ENCODE measurements at regions not wholly inside any gene's neighbourhood (a gene's known extent, or its start where the extent isn't known, plus 50 kb on each side); places are given as distances from the start of the nearest gene placed in this dataset.

DNA sequence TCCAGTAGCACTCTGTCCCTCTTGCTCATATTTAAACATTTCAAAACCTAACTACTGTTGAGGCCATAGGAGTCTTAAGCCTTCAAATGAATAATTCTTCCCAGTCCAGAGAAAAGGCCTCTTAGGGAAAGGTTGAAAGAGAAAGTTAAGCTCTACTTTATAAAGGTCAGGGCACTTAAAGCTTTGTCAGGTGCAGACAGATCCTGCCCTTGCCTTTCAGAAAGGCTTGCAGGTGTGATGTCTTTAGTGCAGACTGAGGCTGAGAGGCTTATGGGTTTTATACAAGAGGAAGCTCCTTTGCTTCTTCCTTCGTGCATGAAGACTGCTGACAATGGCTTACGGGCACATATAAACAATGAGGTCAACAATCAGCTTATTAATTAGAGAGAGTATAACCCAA is 105.0 kb upstream of the LINC00305 start:
- no peaks in the 10 kb centered on the region for H3K9me3 ChIP-seq (replicated peaks; ENCODE audit: control insufficient read depth, low read depth, low read length)
- H3K27me3 ChIP-seq (ENCODE audit: control insufficient read depth, insufficient read depth, low read length) = no peaks in the 10 kb centered on the region
- H3K27ac ChIP-seq (ENCODE audit: low read length) = no peak overlapping the region
- no peak overlapping the region for H3K4me3 ChIP-seq (ENCODE audit: low read length)
- H3K4me1 ChIP-seq (ENCODE audit: control insufficient read depth, insufficient read depth, low read length) = no peaks in the 10 kb centered on the region
- H3K36me3 ChIP-seq (ENCODE audit: control insufficient read depth, insufficient read depth, low read length) = no peaks in the 10 kb centered on the region
- DNase-seq = no peak
- WGBS (ENCODE audit: insufficient coverage) = no CpG with 5 or more reads among the region's 2 CpGs

DNA sequence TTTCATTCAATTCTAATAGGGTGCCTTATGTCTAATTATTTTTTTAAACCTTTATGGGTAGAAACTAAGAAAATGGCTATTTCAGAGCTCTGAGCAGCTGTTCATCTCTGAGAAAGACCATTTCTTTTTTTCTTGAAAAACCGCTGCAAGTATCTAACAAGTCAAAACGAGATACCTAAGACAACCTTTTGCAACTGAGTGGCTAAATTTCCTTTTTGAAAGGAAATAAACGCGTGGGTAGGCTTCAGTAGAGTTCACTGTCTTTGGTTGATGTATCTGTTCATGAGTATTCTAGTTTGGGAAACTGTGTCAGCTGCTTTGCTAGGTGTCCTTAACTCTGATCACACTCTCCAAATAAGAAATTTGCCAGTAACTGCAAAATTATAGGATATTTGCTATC is 104.3 kb upstream of the LINC00305 start:
- Histone ChIP-seq H3K27ac (ENCODE audit: low read length) (no peak overlapping the region), H3K4me1 (ENCODE audit: control insufficient read depth, insufficient read depth, low read length) (no peaks in the 10 kb centered on the region), H3K36me3 (ENCODE audit: control insufficient read depth, insufficient read depth, low read length) (no peaks in the 10 kb centered on the region), H3K27me3 (ENCODE audit: control insufficient read depth, insufficient read depth, low read length) (no peaks in the 10 kb centered on the region), H3K9me3 (replicated peaks; ENCODE audit: control insufficient read depth, low read depth, low read length) (no peaks in the 10 kb centered on the region), H3K4me3 (ENCODE audit: low read length) (no peak overlapping the region)
- 74% methylated on average over 4 of the region's 4 CpGs for WGBS (ENCODE audit: insufficient coverage)
- DNase-seq = no peak

DNA sequence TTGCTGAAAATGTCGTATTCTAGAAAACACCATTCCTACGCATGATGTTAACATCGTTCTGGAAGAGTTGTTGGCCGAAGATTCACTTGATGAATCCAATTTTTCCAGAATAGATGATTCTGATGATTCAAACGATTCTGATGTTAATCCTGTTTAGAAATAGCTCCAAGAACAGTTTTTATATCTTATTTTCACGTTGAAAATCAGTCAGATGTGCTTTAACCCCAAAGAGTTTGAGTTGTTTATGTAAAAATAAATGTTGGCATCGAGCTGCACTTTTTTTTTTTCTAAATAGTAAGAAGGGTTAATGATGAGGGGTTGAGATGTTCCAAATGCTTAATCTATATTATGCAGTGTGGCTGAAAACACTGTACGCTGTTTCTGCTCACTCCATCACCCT is 99.9 kb upstream of the LINC00305 start:
- no peak overlapping the region for H3K27ac ChIP-seq (ENCODE audit: low read length)
- no peaks in the 10 kb centered on the region for H3K4me1 ChIP-seq (ENCODE audit: control insufficient read depth, insufficient read depth, low read length)
- no peaks in the 10 kb centered on the region for H3K36me3 ChIP-seq (ENCODE audit: control insufficient read depth, insufficient read depth, low read length)
- H3K27me3 ChIP-seq (ENCODE audit: control insufficient read depth, insufficient read depth, low read length) = no peaks in the 10 kb centered on the region
- DNase-seq = peak; percentile 32
- no CpG with 5 or more reads among the region's 8 CpGs for WGBS (ENCODE audit: insufficient coverage)
- H3K9me3 ChIP-seq (replicated peaks; ENCODE audit: control insufficient read depth, low read depth, low read length) = no peaks in the 10 kb centered on the region
- no peak overlapping the region for H3K4me3 ChIP-seq (ENCODE audit: low read length)

DNA sequence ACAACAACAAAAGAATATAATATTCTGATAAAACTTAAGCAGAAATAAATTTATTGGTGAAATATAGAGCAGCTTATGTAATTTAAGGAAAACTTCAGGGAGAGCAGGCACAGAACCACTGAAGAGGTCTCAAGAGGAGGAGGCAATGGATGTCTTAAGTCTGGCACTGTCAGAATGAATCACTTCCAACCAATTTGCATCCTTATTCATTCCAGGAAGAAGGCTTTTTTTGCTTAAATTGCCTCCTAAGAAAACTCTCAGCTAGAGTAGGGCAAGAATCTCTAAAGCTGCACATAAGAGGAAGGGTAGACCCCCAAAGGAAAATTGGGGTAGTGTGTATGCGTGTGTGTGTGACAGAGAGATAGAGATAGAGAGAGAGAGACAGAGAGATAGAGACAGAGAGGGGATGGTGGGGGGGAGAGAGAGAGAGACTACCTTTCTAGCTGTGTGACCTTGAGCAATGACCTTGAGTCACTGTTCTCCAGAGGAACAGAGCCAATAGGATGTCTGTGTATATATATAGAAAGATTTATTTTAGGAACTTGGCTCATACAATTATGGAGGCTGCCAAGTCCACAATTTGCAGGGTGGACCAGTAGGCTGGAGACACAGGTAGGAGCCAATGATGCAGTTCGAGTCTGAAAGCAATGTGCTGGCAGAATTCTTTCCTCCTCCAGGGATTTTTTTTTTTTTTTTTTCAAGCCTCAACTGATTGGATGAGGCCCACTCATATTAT is 96.4 kb upstream of the LINC00305 start:
- no peaks in the 10 kb centered on the region for H3K27me3 ChIP-seq (ENCODE audit: control insufficient read depth, insufficient read depth, low read length)
- H3K4me1 ChIP-seq (ENCODE audit: control insufficient read depth, insufficient read depth, low read length) = no peaks in the 10 kb centered on the region
- peak; percentile 44 for DNase-seq
- no peaks in the 10 kb centered on the region for H3K36me3 ChIP-seq (ENCODE audit: control insufficient read depth, insufficient read depth, low read length)
- no peak overlapping the region for H3K4me3 ChIP-seq (ENCODE audit: low read length)
- no peak overlapping the region for H3K27ac ChIP-seq (ENCODE audit: low read length)
- H3K9me3 ChIP-seq (replicated peaks; ENCODE audit: control insufficient read depth, low read depth, low read length) = no peaks in the 10 kb centered on the region
- 80% methylated on average over 1 of the region's 2 CpGs for WGBS (ENCODE audit: insufficient coverage)

DNA sequence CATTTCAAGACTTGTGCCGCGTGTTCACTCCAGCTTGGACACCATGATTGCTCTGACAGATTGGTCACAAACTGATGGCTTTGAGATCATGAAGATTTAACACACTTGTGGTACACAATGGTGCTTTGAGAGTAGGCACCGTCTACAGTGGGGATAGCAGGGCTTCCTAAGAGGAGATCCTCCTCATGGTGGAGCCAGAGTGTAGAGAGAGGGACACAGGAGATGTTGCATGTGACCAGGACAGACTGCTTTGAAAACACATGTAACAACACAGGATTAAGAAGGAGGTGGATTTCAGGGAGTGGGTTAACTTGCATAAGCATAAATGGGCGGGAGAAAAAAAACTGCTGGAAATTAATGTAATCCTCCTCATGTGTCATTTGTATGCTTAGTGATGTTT is 95.7 kb upstream of the LINC00305 start:
- no peaks in the 10 kb centered on the region for H3K9me3 ChIP-seq (replicated peaks; ENCODE audit: control insufficient read depth, low read depth, low read length)
- WGBS (ENCODE audit: insufficient coverage) = 89% methylated on average over 3 of the region's 4 CpGs
- H3K27ac ChIP-seq (ENCODE audit: low read length) = no peak overlapping the region
- H3K4me1 ChIP-seq (ENCODE audit: control insufficient read depth, insufficient read depth, low read length) = no peaks in the 10 kb centered on the region
- H3K36me3 ChIP-seq (ENCODE audit: control insufficient read depth, insufficient read depth, low read length) = no peaks in the 10 kb centered on the region
- no peaks in the 10 kb centered on the region for H3K27me3 ChIP-seq (ENCODE audit: control insufficient read depth, insufficient read depth, low read length)
- DNase-seq = peak; percentile 27
- no peak overlapping the region for H3K4me3 ChIP-seq (ENCODE audit: low read length)

DNA sequence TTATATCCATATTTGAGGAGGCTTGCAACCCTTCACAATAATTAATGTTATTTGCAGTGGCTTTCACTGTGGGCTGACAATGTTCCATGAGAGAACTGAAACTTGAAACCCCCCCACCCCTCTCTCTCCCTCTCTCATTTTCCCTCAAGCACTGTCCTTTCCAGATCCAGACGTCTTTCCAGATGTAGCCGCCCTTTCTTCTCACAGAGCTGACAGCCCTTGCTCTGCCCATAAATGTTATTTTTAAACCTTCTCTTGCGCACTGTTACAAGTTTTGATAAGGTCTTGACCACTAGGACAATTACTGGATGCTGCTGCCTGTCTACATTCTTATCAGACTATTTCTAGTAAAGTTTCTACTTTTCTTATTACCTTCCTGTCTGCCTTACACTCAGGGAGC is 91.4 kb upstream of the LINC00305 start:
- Histone ChIP-seq H3K9me3 (replicated peaks; ENCODE audit: control insufficient read depth, low read depth, low read length) (no peaks in the 10 kb centered on the region), H3K27me3 (ENCODE audit: control insufficient read depth, insufficient read depth, low read length) (no peaks in the 10 kb centered on the region), H3K36me3 (ENCODE audit: control insufficient read depth, insufficient read depth, low read length) (no peaks in the 10 kb centered on the region), H3K4me3 (ENCODE audit: low read length) (no peak overlapping the region), H3K4me1 (ENCODE audit: control insufficient read depth, insufficient read depth, low read length) (no peaks in the 10 kb centered on the region), H3K27ac (ENCODE audit: low read length) (no peak overlapping the region)
- WGBS (ENCODE audit: insufficient coverage) = 13% methylated on average over 2 of the region's 3 CpGs
- peak; percentile 36 for DNase-seq

DNA sequence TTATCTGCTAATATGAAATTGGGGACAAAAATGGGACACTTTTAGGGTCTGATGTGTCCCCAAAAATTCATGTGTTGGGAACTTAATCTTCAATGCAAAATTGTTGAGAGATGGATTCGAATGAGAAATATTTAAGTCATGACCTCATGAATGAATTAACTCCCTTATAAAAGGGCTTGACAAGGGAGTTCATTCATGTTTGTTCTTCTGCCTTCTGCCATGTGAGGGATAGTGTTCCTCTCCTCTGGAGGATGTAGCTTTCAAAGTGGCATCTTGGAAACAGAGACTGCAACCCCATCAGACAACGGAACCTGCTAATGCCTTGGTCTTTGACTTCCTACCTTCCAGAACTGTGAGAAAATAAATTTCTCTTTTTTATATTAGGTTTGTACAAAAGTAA is 89.2 kb upstream of the LINC00305 start:
- DNase-seq = no peak
- no peak overlapping the region for H3K4me3 ChIP-seq (ENCODE audit: low read length)
- no peaks in the 10 kb centered on the region for H3K27me3 ChIP-seq (ENCODE audit: control insufficient read depth, insufficient read depth, low read length)
- H3K36me3 ChIP-seq (ENCODE audit: control insufficient read depth, insufficient read depth, low read length) = no peaks in the 10 kb centered on the region
- H3K4me1 ChIP-seq (ENCODE audit: control insufficient read depth, insufficient read depth, low read length) = no peaks in the 10 kb centered on the region
- no peak overlapping the region for H3K27ac ChIP-seq (ENCODE audit: low read length)
- no CpG with 5 or more reads among the region's 2 CpGs for WGBS (ENCODE audit: insufficient coverage)
- no peaks in the 10 kb centered on the region for H3K9me3 ChIP-seq (replicated peaks; ENCODE audit: control insufficient read depth, low read depth, low read length)

DNA sequence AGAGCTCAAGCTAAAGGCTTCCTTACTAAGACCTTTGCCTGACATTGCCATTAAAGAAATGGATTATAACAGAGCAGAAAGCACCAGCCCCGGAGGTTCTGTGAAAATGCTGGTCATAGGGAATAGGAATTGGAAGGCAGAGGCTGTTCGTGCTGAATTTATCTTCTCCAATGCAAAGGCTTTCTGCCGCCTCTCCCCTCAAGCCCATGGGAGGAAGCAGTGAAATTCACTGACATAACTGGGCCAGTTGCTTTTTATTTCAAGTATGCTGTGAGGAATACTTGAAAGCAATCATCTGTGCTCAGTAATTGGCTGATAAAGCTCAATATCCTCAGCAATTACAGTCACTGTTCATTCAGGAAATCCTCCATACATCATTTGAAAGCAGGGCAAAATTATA is 85.4 kb upstream of the LINC00305 start:
- Histone ChIP-seq H3K36me3 (ENCODE audit: control insufficient read depth, insufficient read depth, low read length) (no peaks in the 10 kb centered on the region), H3K27ac (ENCODE audit: low read length) (no peak overlapping the region), H3K4me1 (ENCODE audit: control insufficient read depth, insufficient read depth, low read length) (no peaks in the 10 kb centered on the region), H3K4me3 (ENCODE audit: low read length) (no peak overlapping the region), H3K27me3 (ENCODE audit: control insufficient read depth, insufficient read depth, low read length) (no peaks in the 10 kb centered on the region), H3K9me3 (replicated peaks; ENCODE audit: control insufficient read depth, low read depth, low read length) (no peaks in the 10 kb centered on the region)
- DNase-seq = peak; percentile 35
- WGBS (ENCODE audit: insufficient coverage) = 67% methylated on average over 1 of the region's 3 CpGs

DNA sequence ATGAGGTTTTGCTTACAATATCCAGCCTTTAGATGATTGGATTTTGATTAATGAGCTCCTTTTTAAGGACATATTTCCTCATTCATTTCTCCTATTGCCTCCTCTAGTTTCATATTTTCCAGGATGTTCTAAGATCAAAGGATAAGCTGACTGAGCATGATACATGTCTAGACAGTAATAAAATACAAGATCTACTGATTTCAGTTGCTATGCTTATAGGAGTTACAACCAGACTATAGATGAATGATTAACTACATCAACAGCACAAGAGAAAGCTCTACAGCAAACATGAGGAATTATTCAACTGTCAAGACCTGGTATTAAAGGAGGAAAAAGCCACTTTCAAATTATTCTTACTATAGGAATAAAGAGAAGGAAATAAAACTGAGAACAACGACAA is 85.0 kb upstream of the LINC00305 start:
- no peaks in the 10 kb centered on the region for H3K27me3 ChIP-seq (ENCODE audit: control insufficient read depth, insufficient read depth, low read length)
- no peaks in the 10 kb centered on the region for H3K36me3 ChIP-seq (ENCODE audit: control insufficient read depth, insufficient read depth, low read length)
- no peak overlapping the region for H3K27ac ChIP-seq (ENCODE audit: low read length)
- no peaks in the 10 kb centered on the region for H3K9me3 ChIP-seq (replicated peaks; ENCODE audit: control insufficient read depth, low read depth, low read length)
- DNase-seq = no peak
- no peak overlapping the region for H3K4me3 ChIP-seq (ENCODE audit: low read length)
- WGBS (ENCODE audit: insufficient coverage) = no CpG with 5 or more reads among the region's 1 CpG
- no peaks in the 10 kb centered on the region for H3K4me1 ChIP-seq (ENCODE audit: control insufficient read depth, insufficient read depth, low read length)

DNA sequence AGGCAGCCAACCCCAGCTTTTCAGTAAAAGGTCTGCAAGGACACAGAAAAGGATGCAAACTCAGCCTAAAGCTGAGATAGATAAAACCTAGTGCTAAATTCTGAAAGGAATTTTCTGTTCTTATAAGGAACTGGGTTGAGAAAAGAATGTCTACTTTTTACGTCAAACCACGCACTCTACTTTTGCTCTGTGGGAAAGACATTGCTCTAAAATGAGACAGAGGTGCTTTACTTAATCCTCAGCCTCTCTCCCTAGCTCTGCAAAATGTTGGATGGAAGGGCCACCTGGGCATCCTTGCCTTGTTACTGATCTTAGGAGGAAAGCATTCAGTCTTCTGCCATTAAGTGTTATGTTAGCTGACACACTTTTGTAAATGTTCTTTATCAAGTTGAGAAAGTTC is 72.1 kb upstream of the LINC00305 start:
- Histone ChIP-seq H3K27ac (ENCODE audit: low read length) (no peak overlapping the region), H3K27me3 (ENCODE audit: control insufficient read depth, insufficient read depth, low read length) (no peaks in the 10 kb centered on the region), H3K4me3 (ENCODE audit: low read length) (no peak overlapping the region), H3K4me1 (ENCODE audit: control insufficient read depth, insufficient read depth, low read length) (no peaks in the 10 kb centered on the region), H3K9me3 (replicated peaks; ENCODE audit: control insufficient read depth, low read depth, low read length) (no peaks in the 10 kb centered on the region), H3K36me3 (ENCODE audit: control insufficient read depth, insufficient read depth, low read length) (no peaks in the 10 kb centered on the region)
- no CpG with 5 or more reads among the region's 2 CpGs for whole genome bisulfite sequencing (ENCODE audit: insufficient coverage)
- DNase-seq = no peak

DNA sequence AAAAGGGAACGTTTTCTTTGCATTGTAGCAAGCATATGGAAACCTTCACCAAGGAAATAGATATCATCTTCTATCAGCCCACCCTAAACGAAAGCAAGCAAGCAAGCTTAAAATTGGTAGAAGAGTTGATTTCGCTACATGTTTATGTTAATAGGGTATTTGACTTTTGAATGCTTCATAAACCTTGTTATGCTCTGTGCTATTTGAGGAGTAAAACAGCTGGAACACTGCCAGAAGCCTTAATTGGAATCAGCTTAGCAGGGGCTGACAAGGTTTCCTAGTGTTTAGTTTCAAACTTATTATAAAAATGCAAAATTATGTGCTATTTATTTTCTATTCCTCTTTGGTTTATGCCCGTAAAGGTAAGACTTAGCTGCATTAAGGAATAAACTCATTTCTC is 70.6 kb upstream of the LINC00305 start:
- no peaks in the 10 kb centered on the region for H3K4me1 ChIP-seq (ENCODE audit: control insufficient read depth, insufficient read depth, low read length)
- no peaks in the 10 kb centered on the region for H3K36me3 ChIP-seq (ENCODE audit: control insufficient read depth, insufficient read depth, low read length)
- 90% methylated on average over 2 of the region's 4 CpGs for WGBS (ENCODE audit: insufficient coverage)
- no peak for DNase-seq
- no peak overlapping the region for H3K4me3 ChIP-seq (ENCODE audit: low read length)
- no peaks in the 10 kb centered on the region for H3K9me3 ChIP-seq (replicated peaks; ENCODE audit: control insufficient read depth, low read depth, low read length)
- H3K27ac ChIP-seq (ENCODE audit: low read length) = no peak overlapping the region
- no peaks in the 10 kb centered on the region for H3K27me3 ChIP-seq (ENCODE audit: control insufficient read depth, insufficient read depth, low read length)

All from muscle of leg (tissue), 3 donors.